ENCODE measurements at regions not wholly inside any gene's neighbourhood (a gene's known extent, or its start where the extent isn't known, plus 50 kb on each side); places are given as distances from the start of the nearest gene placed in this dataset.
"Not testable (repeated sequence)": the region's sequence is repeated elsewhere in the genome, so short reads cannot be mapped to it uniquely, and the experiment has no call there.

GRCh38 chr2:113386780-113387433, 50.6 kb upstream of the ZNG1B start:
- H3K27ac ChIP-seq (ENCODE audit: low read depth, low read length, severe bottlenecking); H3K9me3 ChIP-seq (ENCODE audit: control insufficient read depth, low read length); H3K4me3 ChIP-seq (ENCODE audit: extremely low read depth, insufficient read depth, low read length, poor library complexity, severe bottlenecking); H3K4me1 ChIP-seq (ENCODE audit: control insufficient read depth, insufficient read depth, low read length, poor library complexity, severe bottlenecking); H3K36me3 ChIP-seq (ENCODE audit: control insufficient read depth, insufficient read depth, low read length): not testable (repeated sequence)
- 100% methylated on average over 1 of the region's 6 CpGs for WGBS, 2 experiments (ENCODE audit: insufficient coverage in 2 of 2)

GRCh38 chr2:113379621-113380020, 57.9 kb upstream of the ZNG1B start:
- H3K36me3 ChIP-seq (ENCODE audit: control insufficient read depth, insufficient read depth, low read length); H3K4me1 ChIP-seq (ENCODE audit: control insufficient read depth, insufficient read depth, low read length, poor library complexity, severe bottlenecking); H3K4me3 ChIP-seq (ENCODE audit: extremely low read depth, insufficient read depth, low read length, poor library complexity, severe bottlenecking); H3K27ac ChIP-seq (ENCODE audit: low read depth, low read length, severe bottlenecking); H3K9me3 ChIP-seq (ENCODE audit: control insufficient read depth, low read length): not testable (repeated sequence)
- WGBS, 2 experiments (ENCODE audit: insufficient coverage in 2 of 2), result 88% methylated on average over 1 of the region's 2 CpGs; no CpG with 5 or more reads in 1 of the 2 experiments

- Histone ChIP-seq H3K36me3 (ENCODE audit: control insufficient read depth, insufficient read depth, low read length) (no peaks in the 10 kb centered on the region), H3K4me3 (ENCODE audit: extremely low read depth, insufficient read depth, low read length, poor library complexity, severe bottlenecking) (no peak overlapping the region), H3K4me1 (ENCODE audit: control insufficient read depth, insufficient read depth, low read length, poor library complexity, severe bottlenecking) (no peaks in the 10 kb centered on the region), H3K9me3 (ENCODE audit: control insufficient read depth, low read length) (no peaks in the 10 kb centered on the region), H3K27ac (ENCODE audit: low read depth, low read length, severe bottlenecking) (no peak overlapping the region)
- WGBS, 2 experiments (ENCODE audit: insufficient coverage in 2 of 2), result 100% methylated on average over 1 of the region's 3 CpGs; no CpG with 5 or more reads in 1 of the 2 experiments
Measured at GRCh38 chr2:113376913-113377445, 60.5 kb upstream of the ZNG1B start.

- 80 to 100% methylated on average over 1 of the region's 2 CpGs for WGBS, 2 experiments (ENCODE audit: insufficient coverage in 2 of 2)
Measured at GRCh38 chr2:113376253-113376912, 61.1 kb upstream of the ZNG1B start.

DNA sequence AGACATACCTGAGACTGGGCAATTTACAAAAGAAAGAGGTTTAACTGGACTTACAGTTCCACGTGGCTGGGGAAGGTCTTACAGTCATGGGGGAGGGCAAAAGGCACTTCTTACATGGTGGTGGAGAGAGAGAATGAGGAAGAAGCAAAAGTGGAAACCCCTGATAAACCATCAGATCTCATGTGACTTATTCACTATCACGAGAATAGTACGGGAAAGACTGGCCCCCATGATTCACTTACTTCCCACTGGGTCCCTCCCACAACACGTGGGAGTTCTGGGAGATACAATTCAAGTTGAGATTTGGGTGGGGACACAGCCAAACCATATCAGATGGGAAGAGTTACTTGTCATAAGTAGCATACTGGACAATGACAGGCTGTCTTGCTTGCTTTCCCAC, 62.6 kb upstream of the ZNG1B start:
- H3K27ac ChIP-seq (ENCODE audit: low read depth, low read length, severe bottlenecking); H3K9me3 ChIP-seq (ENCODE audit: control insufficient read depth, low read length); H3K36me3 ChIP-seq (ENCODE audit: control insufficient read depth, insufficient read depth, low read length); H3K4me3 ChIP-seq (ENCODE audit: extremely low read depth, insufficient read depth, low read length, poor library complexity, severe bottlenecking); H3K4me1 ChIP-seq (ENCODE audit: control insufficient read depth, insufficient read depth, low read length, poor library complexity, severe bottlenecking): not testable (repeated sequence)
- WGBS, 2 experiments (ENCODE audit: insufficient coverage in 2 of 2), result 18 to 58% methylated on average over 1 to 3 of the region's 4 CpGs

More at GRCh38 chr2:113376253-113376912, 61.1 kb upstream of the ZNG1B start:
- Histone ChIP-seq H3K27ac (ENCODE audit: low read depth, low read length, severe bottlenecking) (no peak overlapping the region), H3K4me1 (ENCODE audit: control insufficient read depth, insufficient read depth, low read length, poor library complexity, severe bottlenecking) (no peaks in the 10 kb centered on the region), H3K36me3 (ENCODE audit: control insufficient read depth, insufficient read depth, low read length) (no peaks in the 10 kb centered on the region), H3K4me3 (ENCODE audit: extremely low read depth, insufficient read depth, low read length, poor library complexity, severe bottlenecking) (no peak overlapping the region), H3K9me3 (ENCODE audit: control insufficient read depth, low read length) (no peaks in the 10 kb centered on the region)

GRCh38 chr2:113372258-113372834, 65.1 kb upstream of the ZNG1B start:
- H3K36me3 ChIP-seq (ENCODE audit: control insufficient read depth, insufficient read depth, low read length); H3K4me3 ChIP-seq (ENCODE audit: extremely low read depth, insufficient read depth, low read length, poor library complexity, severe bottlenecking); H3K9me3 ChIP-seq (ENCODE audit: control insufficient read depth, low read length); H3K27ac ChIP-seq (ENCODE audit: low read depth, low read length, severe bottlenecking); H3K4me1 ChIP-seq (ENCODE audit: control insufficient read depth, insufficient read depth, low read length, poor library complexity, severe bottlenecking): not testable (repeated sequence)
- WGBS, 2 experiments (ENCODE audit: insufficient coverage in 2 of 2), result 82 to 94% methylated on average over 11 to 12 of the region's 14 CpGs

GRCh38 chr2:113370478-113371091, 66.9 kb upstream of the ZNG1B start:
- H3K9me3 ChIP-seq (ENCODE audit: control insufficient read depth, low read length), result no peaks in the 10 kb centered on the region
- WGBS, 2 experiments (ENCODE audit: insufficient coverage in 2 of 2), result 6 to 14% methylated on average over 4 to 8 of the region's 9 CpGs
- H3K4me3 ChIP-seq (ENCODE audit: extremely low read depth, insufficient read depth, low read length, poor library complexity, severe bottlenecking), result no peak overlapping the region
- no peak overlapping the region for H3K27ac ChIP-seq (ENCODE audit: low read depth, low read length, severe bottlenecking)
- no peaks in the 10 kb centered on the region for H3K36me3 ChIP-seq (ENCODE audit: control insufficient read depth, insufficient read depth, low read length)
- no peaks in the 10 kb centered on the region for H3K4me1 ChIP-seq (ENCODE audit: control insufficient read depth, insufficient read depth, low read length, poor library complexity, severe bottlenecking)

- Histone ChIP-seq H3K4me3 (ENCODE audit: extremely low read depth, insufficient read depth, low read length, poor library complexity, severe bottlenecking) (no peak overlapping the region), H3K4me1 (ENCODE audit: control insufficient read depth, insufficient read depth, low read length, poor library complexity, severe bottlenecking) (no peaks in the 10 kb centered on the region), H3K36me3 (ENCODE audit: control insufficient read depth, insufficient read depth, low read length) (no peaks in the 10 kb centered on the region), H3K9me3 (ENCODE audit: control insufficient read depth, low read length) (no peaks in the 10 kb centered on the region), H3K27ac (ENCODE audit: low read depth, low read length, severe bottlenecking) (no peak overlapping the region)
- WGBS, 2 experiments (ENCODE audit: insufficient coverage in 2 of 2), result 90% methylated on average over 2 of the region's 5 CpGs; no CpG with 5 or more reads in 1 of the 2 experiments
Measured at GRCh38 chr2:113370030-113370429, 67.5 kb upstream of the ZNG1B start.

DNA sequence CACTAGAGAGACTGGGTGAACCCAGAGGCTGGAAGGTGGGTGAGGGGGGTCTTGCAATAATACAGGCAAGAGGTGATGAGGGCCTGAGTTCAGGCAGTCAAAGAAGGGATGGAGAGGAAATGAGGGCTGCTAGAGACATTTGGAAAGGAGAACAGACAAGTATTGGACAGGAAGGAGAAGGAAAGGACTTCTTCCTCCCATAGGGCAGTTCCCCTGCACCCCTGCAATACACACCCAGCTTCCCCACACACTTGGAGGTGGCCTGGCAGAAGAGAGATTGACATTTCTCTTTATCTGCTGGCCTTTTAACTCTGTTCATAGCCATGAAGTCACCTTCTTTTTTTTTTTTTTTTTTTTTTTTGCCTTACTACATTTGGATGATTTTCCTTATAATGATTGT, 68.9 kb upstream of the ZNG1B start:
- H3K9me3 ChIP-seq (ENCODE audit: control insufficient read depth, low read length); H3K4me3 ChIP-seq (ENCODE audit: extremely low read depth, insufficient read depth, low read length, poor library complexity, severe bottlenecking); H3K27ac ChIP-seq (ENCODE audit: low read depth, low read length, severe bottlenecking); H3K36me3 ChIP-seq (ENCODE audit: control insufficient read depth, insufficient read depth, low read length); H3K4me1 ChIP-seq (ENCODE audit: control insufficient read depth, insufficient read depth, low read length, poor library complexity, severe bottlenecking): not testable (repeated sequence)

- not testable (repeated sequence) for H3K4me3 ChIP-seq (ENCODE audit: extremely low read depth, insufficient read depth, low read length, poor library complexity, severe bottlenecking); H3K4me1 ChIP-seq (ENCODE audit: control insufficient read depth, insufficient read depth, low read length, poor library complexity, severe bottlenecking); H3K36me3 ChIP-seq (ENCODE audit: control insufficient read depth, insufficient read depth, low read length); H3K27ac ChIP-seq (ENCODE audit: low read depth, low read length, severe bottlenecking); H3K9me3 ChIP-seq (ENCODE audit: control insufficient read depth, low read length)
- 71 to 90% methylated on average over 3 to 4 of the region's 4 CpGs for WGBS, 2 experiments (ENCODE audit: insufficient coverage in 2 of 2)
Measured at GRCh38 chr2:113366821-113367220, 70.7 kb upstream of the ZNG1B start.

Measured in mesodermal cell (in vitro differentiated cells).